ENCODE measurements at regions not wholly inside any gene's neighbourhood (a gene's known extent, or its start where the extent isn't known, plus 50 kb on each side); places are given as distances from the start of the nearest gene placed in this dataset.

DNA sequence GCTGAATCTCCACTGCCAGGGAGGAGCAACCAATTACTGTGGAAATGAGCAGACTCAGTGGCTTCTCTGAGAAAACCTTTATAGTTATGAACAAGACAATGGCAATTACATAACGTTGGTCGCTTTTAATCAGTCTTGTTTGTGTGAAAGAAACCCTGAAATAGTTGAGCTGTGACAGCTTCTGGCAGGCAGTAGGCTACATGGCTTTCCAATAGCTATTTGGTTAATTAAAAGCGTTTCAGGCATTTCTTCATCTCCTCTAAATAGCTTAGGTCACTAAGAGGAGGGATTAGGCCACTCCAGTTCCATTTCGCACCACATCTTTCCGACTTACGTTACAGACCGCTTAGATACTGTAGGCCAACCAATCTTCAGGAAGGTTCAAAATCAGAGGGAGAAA is 794.4 kb upstream of the ID2 start:
- ATAC-seq (no peak), DNase-seq (no peak)
- H3K9me3 Mint-ChIP-seq = peaks cover 0 to 6% (median 0%) of the 10 kb centered on the region in 9 donors
- peaks cover 0 to 4% (median 0%) of the 10 kb centered on the region in 3 donors for H3K36me3 Mint-ChIP-seq
- H3K4me3 Mint-ChIP-seq = no peak overlapping the region
- H3K4me1 Mint-ChIP-seq = no peaks in the 10 kb centered on the region
- no peak overlapping the region for H3K27ac Mint-ChIP-seq
- no peaks in the 10 kb centered on the region for H3K27me3 Mint-ChIP-seq
- POLR2A ChIA-PET = no interaction called here

- H3K27ac Mint-ChIP-seq = peak overlapping the region in 1 of 10 donors; percentile 1
- POLR2A ChIA-PET = no interaction called here
- peaks cover 0 to 4% (median 0%) of the 10 kb centered on the region in 3 donors for H3K36me3 Mint-ChIP-seq
- no peaks in the 10 kb centered on the region for H3K4me1 Mint-ChIP-seq
- ATAC-seq = no peak
- no peaks in the 10 kb centered on the region for H3K27me3 Mint-ChIP-seq
- H3K4me3 Mint-ChIP-seq = no peak overlapping the region
- no peak for DNase-seq
- H3K9me3 Mint-ChIP-seq = peaks cover 0 to 6% (median 0%) of the 10 kb centered on the region in 9 donors
These were observed 793.0 kb upstream of the ID2 start for GRCh38 chr2:7888876-7889275.

- Mint-ChIP-seq H3K9me3 (peaks cover 0 to 6% (median 0%) of the 10 kb centered on the region in 9 donors), H3K27me3 (no peaks in the 10 kb centered on the region), H3K36me3 (peaks cover 0 to 4% (median 0%) of the 10 kb centered on the region in 3 donors), H3K4me1 (no peaks in the 10 kb centered on the region), H3K27ac (no peak overlapping the region), H3K4me3 (no peak overlapping the region)
- no peak for ATAC-seq
- DNase-seq = no peak
- POLR2A ChIA-PET = no interaction called here
These were observed 790.5 kb upstream of the ID2 start for GRCh38 chr2:7891312-7891711.

DNA sequence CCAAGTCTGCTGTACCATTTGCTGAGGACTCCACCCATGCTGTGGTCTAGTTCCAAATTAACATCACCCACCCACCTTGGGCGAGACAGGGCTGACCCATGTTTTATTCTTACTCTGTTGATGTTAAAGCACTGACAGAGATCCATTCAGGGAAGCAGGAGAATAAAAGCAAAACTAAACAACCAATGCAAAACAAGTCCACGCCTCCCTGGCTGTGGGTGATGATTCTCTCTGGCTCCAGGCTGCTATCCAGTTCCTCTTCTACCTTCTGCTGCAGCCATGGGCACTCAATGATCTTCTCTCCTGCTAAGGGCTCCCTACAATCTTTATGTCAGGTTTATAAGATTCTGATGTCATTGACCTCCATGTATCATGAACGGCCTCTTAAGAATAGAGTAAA is 786.6 kb upstream of the ID2 start:
- DNase-seq (no peak), ATAC-seq (no peak)
- peaks cover 2 to 10% (median 4%) of the 10 kb centered on the region in 5 donors for H3K27me3 Mint-ChIP-seq
- POLR2A ChIA-PET = no interaction called here
- no peak overlapping the region for H3K27ac Mint-ChIP-seq
- H3K4me1 Mint-ChIP-seq = peaks cover 9 to 19% (median 10%) of the 10 kb centered on the region in 4 donors
- H3K4me3 Mint-ChIP-seq = no peak overlapping the region
- H3K9me3 Mint-ChIP-seq = peaks cover 0 to 6% (median 0%) of the 10 kb centered on the region in 9 donors
- H3K36me3 Mint-ChIP-seq = peaks cover 0 to 4% (median 0%) of the 10 kb centered on the region in 3 donors

GRCh38 chr2:7896940-7897487 is 784.8 kb upstream of the ID2 start:
- H3K27ac Mint-ChIP-seq = peak overlapping the region in 1 of 10 donors; percentile 5
- peaks cover 9 to 19% (median 10%) of the 10 kb centered on the region in 4 donors for H3K4me1 Mint-ChIP-seq
- H3K9me3 Mint-ChIP-seq = peaks cover 0 to 2% (median 0%) of the 10 kb centered on the region in 9 donors
- H3K4me3 Mint-ChIP-seq = no peak overlapping the region
- ATAC-seq = no peak
- H3K27me3 Mint-ChIP-seq = peaks cover 2 to 10% (median 4%) of the 10 kb centered on the region in 5 donors
- DNase-seq = no peak
- H3K36me3 Mint-ChIP-seq = peaks cover 0 to under 1% (median 0%) of the 10 kb centered on the region in 3 donors
- POLR2A ChIA-PET = no interaction called here

DNA sequence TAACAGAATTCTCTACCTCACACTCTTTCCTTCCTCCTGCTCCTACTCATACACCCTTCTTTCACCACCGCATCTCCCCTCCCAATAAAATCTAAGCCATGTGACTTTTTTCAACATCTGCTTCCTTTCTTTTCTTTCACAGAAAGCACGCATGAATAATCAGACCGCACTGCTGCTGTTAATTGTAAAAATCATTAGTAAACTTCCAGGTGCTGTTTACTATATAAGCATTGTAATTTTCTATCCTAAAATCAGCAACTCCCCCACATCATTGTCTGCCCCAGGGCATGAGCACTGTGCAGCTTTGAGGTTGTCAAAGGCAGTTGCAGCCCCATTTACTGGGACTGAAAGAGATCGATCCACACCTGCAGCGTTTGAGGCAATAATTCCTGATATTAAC is 782.6 kb upstream of the ID2 start:
- Mint-ChIP-seq H3K27me3 (peaks cover 2 to 10% (median 4%) of the 10 kb centered on the region in 5 donors), H3K4me1 (peaks cover 9 to 19% (median 15%) of the 10 kb centered on the region in 4 donors), H3K27ac (peak overlapping the region in 1 of 10 donors; percentile 8), H3K4me3 (no peak overlapping the region), H3K9me3 (peaks cover 0 to 10% (median 0%) of the 10 kb centered on the region in 9 donors), H3K36me3 (no peaks in the 10 kb centered on the region)
- DNase-seq (no peak), ATAC-seq (no peak)
- POLR2A ChIA-PET = no interaction called here

DNA sequence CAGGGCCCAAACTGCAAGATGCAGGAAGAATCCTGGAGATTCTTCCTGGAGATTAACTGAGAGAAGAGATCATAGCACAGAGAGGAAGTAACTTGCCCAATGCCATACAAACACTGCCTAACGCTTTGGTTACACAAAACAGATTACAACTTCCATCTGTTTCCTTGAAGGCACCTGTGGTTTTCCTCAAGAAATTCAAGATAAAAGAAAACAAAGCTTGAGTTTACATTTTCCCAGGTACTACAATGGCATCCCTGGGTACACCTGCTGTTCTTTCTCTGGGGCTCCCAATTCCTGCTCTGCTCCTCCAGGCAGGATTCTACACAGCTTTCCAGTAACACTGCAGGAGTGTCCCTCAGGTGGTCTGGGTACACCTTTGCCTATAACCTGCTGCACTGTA is 781.9 kb upstream of the ID2 start:
- no peak for ATAC-seq
- POLR2A ChIA-PET = no interaction called here
- Mint-ChIP-seq H3K4me3 (no peak overlapping the region), H3K36me3 (no peaks in the 10 kb centered on the region), H3K4me1 (peaks cover 9 to 19% (median 15%) of the 10 kb centered on the region in 4 donors), H3K27ac (peak overlapping the region in 1 of 10 donors; percentile 21), H3K9me3 (peaks cover 0 to 10% (median 0%) of the 10 kb centered on the region in 9 donors), H3K27me3 (peaks cover 2 to 10% (median 4%) of the 10 kb centered on the region in 5 donors)
- DNase-seq = no peak

DNA sequence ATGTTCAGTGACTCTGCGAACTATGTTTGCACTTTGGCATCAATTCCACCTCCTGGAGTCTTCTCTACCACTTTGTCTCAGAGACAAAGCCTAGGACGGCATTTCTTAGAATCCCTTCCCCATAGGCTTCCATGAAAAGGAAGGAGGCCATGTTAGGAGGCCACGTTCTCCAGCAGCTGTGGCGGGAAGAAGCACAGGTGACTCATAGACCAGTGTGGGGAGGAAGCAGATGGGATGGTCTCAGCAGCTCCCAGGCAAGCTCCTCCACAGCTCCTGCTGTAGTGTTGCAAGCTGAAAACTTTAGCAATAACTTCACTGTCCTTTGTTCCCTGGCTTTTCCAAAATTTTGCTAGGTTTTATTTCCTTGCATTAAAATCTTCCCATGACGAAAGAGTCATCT is 781.3 kb upstream of the ID2 start:
- POLR2A ChIA-PET = no interaction called here
- H3K4me1 Mint-ChIP-seq = peaks cover 9 to 19% (median 15%) of the 10 kb centered on the region in 4 donors
- peaks cover 2 to 10% (median 4%) of the 10 kb centered on the region in 5 donors for H3K27me3 Mint-ChIP-seq
- H3K9me3 Mint-ChIP-seq = peaks cover 0 to 10% (median 0%) of the 10 kb centered on the region in 9 donors
- no peak for ATAC-seq
- H3K4me3 Mint-ChIP-seq = no peak overlapping the region
- H3K36me3 Mint-ChIP-seq = no peaks in the 10 kb centered on the region
- no peak for DNase-seq
- H3K27ac Mint-ChIP-seq = peak overlapping the region in 1 of 10 donors; percentile 37

DNA sequence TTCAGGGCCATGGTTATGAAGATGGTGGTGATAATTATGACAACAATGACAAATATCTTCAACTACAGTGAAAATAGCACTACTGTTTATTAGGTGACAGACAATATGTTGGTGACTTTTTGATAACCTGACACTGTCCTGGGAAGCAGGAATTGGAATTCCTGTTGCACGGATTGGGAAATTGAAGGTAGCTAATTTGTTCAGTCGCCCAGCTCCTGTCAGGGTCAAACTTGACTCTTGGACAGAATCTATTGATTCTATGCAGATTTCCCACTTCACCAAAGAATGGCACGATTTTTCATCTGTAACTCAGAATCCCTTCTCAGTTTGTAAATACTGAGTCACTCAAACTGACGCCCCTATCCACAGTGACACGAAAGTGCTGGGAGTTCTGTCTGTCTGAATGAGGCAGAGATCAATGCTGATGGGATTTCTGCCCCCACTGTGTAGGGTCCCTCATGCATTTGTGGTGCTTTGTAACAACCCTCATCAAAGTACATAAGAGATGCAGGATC is 779.5 kb upstream of the ID2 start:
- Mint-ChIP-seq H3K27ac (no peak overlapping the region), H3K27me3 (peaks cover 2 to 8% (median 4%) of the 10 kb centered on the region in 5 donors), H3K9me3 (peaks cover 0 to 10% (median 0%) of the 10 kb centered on the region in 9 donors), H3K4me3 (no peak overlapping the region), H3K36me3 (no peaks in the 10 kb centered on the region), H3K4me1 (peaks cover 9 to 17% (median 13%) of the 10 kb centered on the region in 4 donors)
- POLR2A ChIA-PET = no interaction called here
- DNase-seq (no peak), ATAC-seq (no peak)

DNA sequence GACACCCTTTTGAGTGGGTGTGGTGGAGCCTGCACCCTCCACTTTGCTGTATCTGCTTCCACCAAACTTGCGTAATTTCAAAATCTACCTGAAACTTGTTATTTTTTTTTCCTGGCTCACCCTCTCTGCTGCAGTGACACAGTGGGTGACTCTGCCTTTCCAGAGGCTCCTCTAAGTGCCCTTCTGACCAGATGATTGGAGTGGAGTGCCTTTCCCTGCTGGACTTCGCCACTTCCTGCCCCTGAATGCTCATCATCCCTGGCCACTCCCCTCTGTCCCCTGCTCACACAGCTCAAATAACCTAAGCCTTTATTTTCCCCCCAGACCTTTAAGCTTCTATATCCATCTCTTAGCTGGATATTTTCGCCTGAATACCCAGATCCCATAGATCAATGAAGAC is 777.5 kb upstream of the ID2 start:
- ATAC-seq (no peak), DNase-seq (no peak)
- POLR2A ChIA-PET = no interaction called here
- Mint-ChIP-seq H3K27ac (no peak overlapping the region), H3K4me1 (peaks cover 5 to 13% (median 7%) of the 10 kb centered on the region in 4 donors), H3K9me3 (peaks cover 0 to 10% (median 0%) of the 10 kb centered on the region in 9 donors), H3K36me3 (no peaks in the 10 kb centered on the region), H3K4me3 (no peak overlapping the region), H3K27me3 (peaks cover 0 to 4% (median 0%) of the 10 kb centered on the region in 5 donors)

DNA sequence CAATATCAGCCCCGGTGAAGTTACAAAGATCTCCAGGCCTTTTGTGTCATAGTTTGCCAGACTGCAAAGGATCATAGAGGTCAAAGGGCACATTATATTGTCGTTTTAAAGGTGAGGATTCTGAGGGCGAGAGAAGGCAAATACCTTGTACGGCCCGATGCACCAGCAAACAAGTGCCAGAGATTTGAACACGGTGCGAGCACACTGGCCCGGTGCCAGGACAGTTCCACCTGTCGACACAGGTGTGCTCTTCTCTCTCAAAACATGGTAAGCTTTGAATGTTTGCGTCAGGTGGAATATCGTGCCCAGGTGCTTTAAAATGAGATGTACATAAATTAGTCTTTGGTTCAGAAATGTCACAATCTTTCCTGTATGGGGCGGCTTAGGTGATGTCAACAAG is 776.1 kb upstream of the ID2 start:
- Mint-ChIP-seq H3K27me3 (peaks cover 0 to 4% (median 0%) of the 10 kb centered on the region in 5 donors), H3K4me3 (no peak overlapping the region), H3K27ac (no peak overlapping the region), H3K36me3 (no peaks in the 10 kb centered on the region), H3K9me3 (peaks cover 0 to 10% (median 0%) of the 10 kb centered on the region in 9 donors), H3K4me1 (peaks cover 0 to 6% (median 1%) of the 10 kb centered on the region in 4 donors)
- DNase-seq (no peak), ATAC-seq (no peak)
- POLR2A ChIA-PET = no interaction called here

DNA sequence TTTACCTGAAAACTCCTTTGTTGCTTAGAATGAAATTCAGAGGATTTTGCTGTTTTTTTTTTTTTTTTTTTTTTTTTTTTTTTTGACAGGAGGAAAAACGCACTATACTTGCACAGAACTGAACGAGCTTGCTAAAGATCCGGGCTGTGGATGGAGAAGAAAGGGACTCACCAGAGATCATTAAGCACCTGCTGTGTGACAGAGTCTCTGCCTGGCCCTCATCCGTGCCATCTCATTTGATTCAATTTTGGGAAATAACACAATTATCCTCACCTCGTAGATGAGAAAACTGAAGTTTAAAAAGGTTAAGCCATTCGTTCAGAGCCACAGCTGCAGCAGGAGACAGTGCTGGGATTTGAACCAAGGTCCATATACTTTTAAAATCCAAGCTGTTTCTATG is 775.4 kb upstream of the ID2 start:
- ATAC-seq (no peak), DNase-seq (no peak)
- H3K4me3 Mint-ChIP-seq = no peak overlapping the region
- H3K27me3 Mint-ChIP-seq = peaks cover 0 to 4% (median 0%) of the 10 kb centered on the region in 5 donors
- H3K4me1 Mint-ChIP-seq = peaks cover 0 to 6% (median 1%) of the 10 kb centered on the region in 4 donors
- H3K36me3 Mint-ChIP-seq = no peaks in the 10 kb centered on the region
- peaks cover 0 to 10% (median 0%) of the 10 kb centered on the region in 9 donors for H3K9me3 Mint-ChIP-seq
- POLR2A ChIA-PET = no interaction called here
- H3K27ac Mint-ChIP-seq = no peak overlapping the region

GRCh38 chr2:7907041-7907440 is 774.8 kb upstream of the ID2 start:
- POLR2A ChIA-PET = no interaction called here
- Mint-ChIP-seq H3K27me3 (peaks cover 0 to 4% (median 0%) of the 10 kb centered on the region in 5 donors), H3K9me3 (peaks cover 0 to 10% (median 0%) of the 10 kb centered on the region in 9 donors), H3K4me3 (no peak overlapping the region), H3K4me1 (peaks cover 0 to 6% (median 1%) of the 10 kb centered on the region in 4 donors), H3K36me3 (no peaks in the 10 kb centered on the region), H3K27ac (peak overlapping the region in 1 of 10 donors; percentile 60)
- DNase-seq (no peak), ATAC-seq (no peak)
